Retinal pigment epithelial cell (primary cell): ENCODE measurements at regions not wholly inside any gene's neighbourhood (a gene's known extent, or its start where the extent isn't known, plus 50 kb on each side); places are given as distances from the start of the nearest gene placed in this dataset.

Experiments used
- DNase-seq: peaks from one replicate; pipeline ENCODE4 v3.0.0-alpha.2; 2010; ENCODE audit warnings: low read depth
- H3K4me3 ChIP-seq: 2 replicates; pipeline ENCODE4 v1.5.1; 2011; ENCODE audit warnings: mild to moderate bottlenecking, low read length, control low read depth, moderate library complexity
- TF ChIP-seq, protein P1 (sequence below): conservative IDR thresholded peaks from 2 replicates; pipeline ENCODE4 v1.5.1; 2011; ENCODE audit warnings: low read depth, low read length, control low read depth, inconsistent platforms

DNA sequence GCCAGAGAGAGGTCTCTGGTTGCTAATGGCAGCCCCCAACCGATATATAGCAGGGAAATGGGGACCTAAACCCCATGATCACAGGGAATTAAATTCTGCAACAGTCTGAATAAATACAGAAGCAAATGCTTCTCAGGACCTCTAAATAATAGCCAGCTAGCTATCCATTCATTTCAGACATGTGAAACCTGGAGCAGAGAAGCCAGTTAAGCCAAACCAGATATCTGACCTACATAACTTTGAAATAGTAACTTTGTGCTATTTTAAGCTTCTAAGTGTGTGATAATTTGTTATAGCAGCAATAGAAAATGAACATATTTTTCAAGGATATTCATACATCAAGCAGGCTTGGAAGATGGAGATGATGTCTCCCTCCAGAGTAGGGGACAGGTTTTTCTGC is 1062.9 kb upstream of the CADM2 start:
- TF ChIP-seq, protein P1, sequence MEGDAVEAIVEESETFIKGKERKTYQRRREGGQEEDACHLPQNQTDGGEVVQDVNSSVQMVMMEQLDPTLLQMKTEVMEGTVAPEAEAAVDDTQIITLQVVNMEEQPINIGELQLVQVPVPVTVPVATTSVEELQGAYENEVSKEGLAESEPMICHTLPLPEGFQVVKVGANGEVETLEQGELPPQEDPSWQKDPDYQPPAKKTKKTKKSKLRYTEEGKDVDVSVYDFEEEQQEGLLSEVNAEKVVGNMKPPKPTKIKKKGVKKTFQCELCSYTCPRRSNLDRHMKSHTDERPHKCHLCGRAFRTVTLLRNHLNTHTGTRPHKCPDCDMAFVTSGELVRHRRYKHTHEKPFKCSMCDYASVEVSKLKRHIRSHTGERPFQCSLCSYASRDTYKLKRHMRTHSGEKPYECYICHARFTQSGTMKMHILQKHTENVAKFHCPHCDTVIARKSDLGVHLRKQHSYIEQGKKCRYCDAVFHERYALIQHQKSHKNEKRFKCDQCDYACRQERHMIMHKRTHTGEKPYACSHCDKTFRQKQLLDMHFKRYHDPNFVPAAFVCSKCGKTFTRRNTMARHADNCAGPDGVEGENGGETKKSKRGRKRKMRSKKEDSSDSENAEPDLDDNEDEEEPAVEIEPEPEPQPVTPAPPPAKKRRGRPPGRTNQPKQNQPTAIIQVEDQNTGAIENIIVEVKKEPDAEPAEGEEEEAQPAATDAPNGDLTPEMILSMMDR: no peak
- no peak overlapping the region for H3K4me3 ChIP-seq
- no peak for DNase-seq

GRCh38 chr3:83902787-83903533 is 1055.8 kb upstream of the CADM2 start:
- TF ChIP-seq, protein P1: no peak
- H3K4me3 ChIP-seq: no peak overlapping the region
- DNase-seq: no peak

DNA sequence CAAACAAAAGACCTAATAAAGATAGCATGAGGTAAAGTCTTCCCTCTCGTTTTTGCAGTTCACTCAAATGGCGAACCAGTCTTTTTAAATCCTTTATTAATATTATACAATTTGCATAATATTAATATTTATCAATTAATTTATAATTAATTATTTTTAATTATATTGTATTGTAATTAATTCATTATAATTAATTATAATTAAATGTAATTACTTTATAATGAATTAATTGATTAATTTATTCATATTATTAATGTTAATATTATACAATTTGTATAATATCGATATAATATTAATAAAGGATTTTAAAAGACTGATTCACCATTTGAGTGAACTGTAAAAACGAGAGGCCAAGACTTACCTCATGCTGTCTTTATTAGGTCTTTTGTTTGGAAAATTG is 1045.4 kb upstream of the CADM2 start:
- no peak for DNase-seq
- TF ChIP-seq, protein P1: no peak
- H3K4me3 ChIP-seq: no peak overlapping the region

- TF ChIP-seq, protein P1: no peak
- no peak for DNase-seq
- no peak overlapping the region for H3K4me3 ChIP-seq
Measured at GRCh38 chr3:83926291-83926690, 1032.5 kb upstream of the CADM2 start.

DNA sequence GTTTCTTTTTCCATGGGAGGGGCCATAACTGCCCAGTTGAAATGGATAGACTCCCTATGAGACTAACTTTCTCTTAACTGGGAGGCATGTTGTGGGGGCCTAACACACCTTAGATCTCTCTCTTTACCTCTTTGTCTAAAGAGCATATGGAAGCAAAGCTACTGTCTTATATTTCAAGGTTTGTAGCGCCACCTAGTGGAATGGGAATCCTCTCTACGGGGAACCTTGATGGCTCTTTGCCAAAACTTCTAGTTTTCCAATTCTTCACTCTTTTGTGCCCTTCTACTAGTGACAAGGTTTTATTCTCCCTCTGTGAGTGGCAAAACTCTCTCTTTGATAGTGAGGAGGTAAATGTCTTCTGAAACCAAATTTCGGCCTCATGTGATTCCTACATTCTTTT is 1030.4 kb upstream of the CADM2 start:
- H3K4me3 ChIP-seq: no peak overlapping the region
- no peak for DNase-seq
- TF ChIP-seq, protein P1: no peak

DNA sequence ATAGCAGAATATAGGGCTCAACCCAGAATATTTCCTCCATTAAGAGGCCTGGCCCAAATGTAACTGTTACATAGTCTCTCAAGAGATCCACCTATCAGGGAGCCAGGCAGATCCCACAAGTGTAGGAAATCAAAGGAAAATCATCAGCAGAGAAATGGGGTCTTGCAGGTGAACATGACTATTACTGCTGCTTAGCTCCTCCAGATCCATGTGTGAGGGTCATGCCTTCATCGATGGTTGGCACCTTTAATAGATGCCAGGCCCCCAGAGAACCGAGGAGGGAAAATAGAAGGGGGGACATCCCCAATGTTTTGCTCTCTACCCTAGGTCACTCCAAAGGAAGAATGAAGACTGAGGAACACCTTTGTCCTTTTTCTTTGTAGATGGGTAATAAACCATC is 1029.9 kb upstream of the CADM2 start:
- no peak overlapping the region for H3K4me3 ChIP-seq
- DNase-seq: no peak
- TF ChIP-seq, protein P1: no peak
